ENCODE measurements at regions not wholly inside any gene's neighbourhood (a gene's known extent, or its start where the extent isn't known, plus 50 kb on each side); places are given as distances from the start of the nearest gene placed in this dataset.
"Not testable (repeated sequence)": the region's sequence is repeated elsewhere in the genome, so short reads cannot be mapped to it uniquely, and the experiment has no call there.

GRCh38 chr11:82521427-82521826, 212.2 kb downstream of the FAM181B start:
- no peak for TF ChIP-seq Cebpa-rat (IDR thresholded peaks at IDR 0.05)
- peak overlapping the region in 7 of 11 experiments; percentile 15 to 62 (median 40); a peak in 10 of 22 replicates for H3K27ac ChIP-seq
- H3K4me1 ChIP-seq: peaks cover 6 to 30% (median 15%) of the 10 kb centered on the region in 10 experiments; a peak in 15 of 20 replicates

DNA sequence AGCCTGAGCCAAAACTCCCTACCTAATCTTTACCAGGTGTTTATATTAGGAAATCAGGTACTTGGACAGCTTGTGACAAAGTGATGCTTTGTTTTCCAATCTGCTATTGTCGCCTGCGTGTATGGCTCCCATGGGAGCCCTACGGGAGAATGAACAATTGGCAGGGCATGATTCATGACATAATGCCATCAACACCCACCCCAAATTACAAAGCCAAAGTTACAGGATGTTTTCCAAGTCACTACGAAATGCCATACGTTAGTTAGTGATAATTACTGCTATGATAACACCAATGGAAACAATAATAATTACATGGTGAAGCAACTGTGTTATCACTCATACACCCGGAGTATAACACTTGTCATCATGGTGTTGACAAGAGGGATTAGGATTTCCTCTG, 226.4 kb downstream of the FAM181B start:
- no peak overlapping the region for H3K9ac ChIP-seq
- H3K27me3 ChIP-seq: no peaks in the 10 kb centered on the region
- no peak overlapping the region for H3K4me3 ChIP-seq
- no peak for TF ChIP-seq Cebpa-rat (IDR thresholded peaks at IDR 0.05)
- no peaks in the 10 kb centered on the region for H3K9me3 ChIP-seq (replicated peaks in 1 of 11)
- no peak overlapping the region for H3K4me2 ChIP-seq
- H3K27ac ChIP-seq: no peak overlapping the region
- no peaks in the 10 kb centered on the region for H3K36me3 ChIP-seq
- H3K4me1 ChIP-seq: no peaks in the 10 kb centered on the region
- H4K20me1 ChIP-seq: no peaks in the 10 kb centered on the region

More at GRCh38 chr11:82521427-82521826, 212.2 kb downstream of the FAM181B start:
- H3K27me3 ChIP-seq: no peaks in the 10 kb centered on the region
- H3K36me3 ChIP-seq: no peaks in the 10 kb centered on the region
- peak overlapping the region in 2 of 11 experiments; percentile 11 to 36; a peak in 1 of 22 replicates for H3K9ac ChIP-seq
- peak overlapping the region in 10 of 11 experiments; percentile 6 to 72 (median 52); a peak in 19 of 22 replicates for H3K4me2 ChIP-seq
- no peaks in the 10 kb centered on the region for H3K9me3 ChIP-seq (replicated peaks in 1 of 11)
- H3K4me3 ChIP-seq: no peak overlapping the region
- H4K20me1 ChIP-seq: no peaks in the 10 kb centered on the region

- Histone ChIP-seq H3K9me3 (replicated peaks in 1 of 11) (peaks cover 0 to 6% (median 0%) of the 10 kb centered on the region in 11 experiments; a peak in 3 of 22 replicates), H3K27ac (no peak overlapping the region), H3K4me3 (no peak overlapping the region), H3K4me2 (no peak overlapping the region), H3K27me3 (no peaks in the 10 kb centered on the region), H3K9ac (no peak overlapping the region), H4K20me1 (no peaks in the 10 kb centered on the region), H3K36me3 (no peaks in the 10 kb centered on the region), H3K4me1 (no peaks in the 10 kb centered on the region)
- no peak for TF ChIP-seq Cebpa-rat (IDR thresholded peaks at IDR 0.05)
Observed at GRCh38 chr11:82505379-82505778, 228.3 kb downstream of the FAM181B start.

DNA sequence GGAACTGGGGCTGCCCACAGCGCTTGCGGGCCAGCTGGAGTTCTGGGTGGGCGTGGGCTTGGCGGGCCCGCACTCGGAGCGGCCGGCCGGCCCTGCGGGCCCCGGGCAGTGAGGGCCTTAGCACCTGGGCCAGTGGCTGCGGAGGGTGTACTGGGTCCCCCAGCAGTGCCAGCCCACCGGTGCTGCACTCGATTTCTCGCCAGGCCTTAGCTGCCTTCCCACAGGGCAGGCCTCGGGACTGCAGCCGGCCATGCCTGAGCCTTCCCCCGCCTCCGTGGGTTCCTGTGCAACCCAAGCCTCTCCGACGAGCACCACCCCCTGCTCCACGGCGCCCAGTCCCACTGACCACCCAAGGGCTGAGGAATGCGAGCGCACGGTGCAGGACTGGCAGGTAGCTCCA, 232.5 kb downstream of the FAM181B start:
- not testable (repeated sequence) for H3K27ac ChIP-seq; H3K9me3 ChIP-seq (replicated peaks in 1 of 11); H3K4me1 ChIP-seq; H3K27me3 ChIP-seq; H3K4me3 ChIP-seq; H3K9ac ChIP-seq; H4K20me1 ChIP-seq; H3K36me3 ChIP-seq; H3K4me2 ChIP-seq

DNA sequence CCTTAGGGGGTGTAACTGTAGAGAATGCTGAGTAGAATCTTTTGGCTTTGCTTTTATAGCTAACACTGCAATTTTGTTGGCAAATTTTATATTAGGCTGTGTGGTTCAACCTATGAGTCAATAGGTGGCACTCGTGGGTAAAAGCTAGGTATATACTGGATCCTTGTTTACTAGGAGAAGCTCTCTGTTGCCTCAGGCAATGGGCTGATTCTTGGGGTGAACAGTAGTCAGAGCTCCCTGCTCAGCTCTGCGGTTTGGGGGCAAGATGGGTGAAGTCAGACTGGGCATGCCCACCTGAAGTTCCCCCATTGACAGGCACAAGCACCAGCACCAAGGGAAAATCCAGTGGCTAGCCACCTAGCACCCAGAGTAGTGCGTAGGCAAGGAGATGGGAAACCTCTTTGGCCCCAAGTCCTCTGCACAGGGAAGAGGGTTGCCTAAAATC, 238.7 kb downstream of the FAM181B start:
- Histone ChIP-seq H3K4me2 (no peak overlapping the region), H3K4me3 (no peak overlapping the region), H3K27me3 (no peaks in the 10 kb centered on the region), H4K20me1 (no peaks in the 10 kb centered on the region), H3K4me1 (no peaks in the 10 kb centered on the region), H3K9me3 (replicated peaks in 1 of 11) (0 out of 22 replicates have a peak, but pooled peaks cover 0 to 2% (median 0%) of the 10 kb centered on the region in 11 experiments), H3K27ac (no peak overlapping the region), H3K9ac (no peak overlapping the region), H3K36me3 (no peaks in the 10 kb centered on the region)
- TF ChIP-seq Cebpa-rat (IDR thresholded peaks at IDR 0.05): no peak

DNA sequence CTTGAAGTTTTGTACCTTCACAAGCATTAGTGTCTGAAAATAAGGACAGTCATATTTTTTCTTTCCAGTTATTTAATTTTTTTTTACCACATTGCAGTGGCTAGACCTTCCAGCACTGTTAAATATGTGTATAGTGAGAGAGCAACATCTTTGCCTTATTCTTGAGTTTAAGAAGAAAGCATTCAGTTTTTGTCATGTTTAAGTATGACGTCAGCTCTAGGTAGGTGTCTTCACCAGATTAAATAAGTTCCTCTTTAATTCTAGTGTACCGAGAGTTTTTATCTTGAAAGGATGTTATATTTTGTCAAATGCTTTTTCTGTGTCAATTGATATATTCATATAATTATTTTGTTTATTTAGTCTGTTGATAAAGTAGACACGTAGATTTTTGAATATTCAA, 258.8 kb downstream of the FAM181B start:
- Histone ChIP-seq H3K4me3 (no peak overlapping the region), H3K9me3 (replicated peaks in 1 of 11) (no peaks in the 10 kb centered on the region), H3K27me3 (no peaks in the 10 kb centered on the region), H3K4me2 (no peak overlapping the region), H3K36me3 (no peaks in the 10 kb centered on the region), H3K4me1 (no peaks in the 10 kb centered on the region), H3K27ac (no peak overlapping the region), H4K20me1 (no peaks in the 10 kb centered on the region), H3K9ac (no peak overlapping the region)
- no peak for TF ChIP-seq Cebpa-rat (IDR thresholded peaks at IDR 0.05)

GRCh38 chr11:82465481-82465880, 268.2 kb downstream of the FAM181B start:
- H4K20me1 ChIP-seq: no peaks in the 10 kb centered on the region
- H3K27ac ChIP-seq: no peak overlapping the region
- H3K36me3 ChIP-seq: no peaks in the 10 kb centered on the region
- no peaks in the 10 kb centered on the region for H3K9me3 ChIP-seq (replicated peaks in 1 of 11)
- TF ChIP-seq Cebpa-rat (IDR thresholded peaks at IDR 0.05): no peak
- H3K27me3 ChIP-seq: no peaks in the 10 kb centered on the region
- H3K9ac ChIP-seq: no peak overlapping the region
- H3K4me3 ChIP-seq: no peak overlapping the region
- H3K4me2 ChIP-seq: no peak overlapping the region
- no peaks in the 10 kb centered on the region for H3K4me1 ChIP-seq

DNA sequence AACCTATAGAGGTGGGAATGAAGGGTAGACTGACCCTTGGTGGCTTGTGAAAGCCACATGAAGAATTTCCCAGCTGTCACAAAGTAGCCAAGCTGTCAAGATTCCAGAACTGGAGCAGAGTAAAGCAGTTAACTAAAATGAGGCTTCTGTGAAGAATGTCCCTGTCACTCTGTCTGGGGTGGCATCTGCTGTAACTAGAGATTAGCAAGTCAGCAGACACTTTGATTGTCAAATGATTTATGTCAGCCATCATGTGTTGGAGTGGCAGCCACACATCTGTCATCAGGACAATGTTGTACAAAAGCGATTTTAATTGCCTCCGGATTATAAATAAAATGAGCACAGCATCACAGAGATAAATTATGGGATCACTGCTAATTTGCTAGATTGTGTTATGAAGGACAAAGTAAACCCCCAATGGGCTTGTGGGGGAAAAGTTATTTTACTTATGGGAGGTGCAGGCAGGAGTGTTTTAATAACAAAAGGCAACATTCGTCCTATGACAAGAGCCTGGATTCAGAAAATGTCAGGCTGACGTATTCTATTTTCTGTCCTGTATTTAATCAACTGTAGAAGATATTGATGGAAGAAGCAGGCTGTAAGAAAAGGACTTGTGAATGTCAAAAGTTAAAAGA, 270.9 kb downstream of the FAM181B start:
- H3K4me2 ChIP-seq: no peak overlapping the region
- H3K4me3 ChIP-seq: no peak overlapping the region
- no peak overlapping the region for H3K9ac ChIP-seq
- H3K27ac ChIP-seq: no peak overlapping the region
- no peaks in the 10 kb centered on the region for H3K9me3 ChIP-seq (replicated peaks in 1 of 11)
- no peak for TF ChIP-seq Cebpa-rat (IDR thresholded peaks at IDR 0.05)
- H3K36me3 ChIP-seq: no peaks in the 10 kb centered on the region
- H4K20me1 ChIP-seq: no peaks in the 10 kb centered on the region
- no peaks in the 10 kb centered on the region for H3K27me3 ChIP-seq
- no peaks in the 10 kb centered on the region for H3K4me1 ChIP-seq

DNA sequence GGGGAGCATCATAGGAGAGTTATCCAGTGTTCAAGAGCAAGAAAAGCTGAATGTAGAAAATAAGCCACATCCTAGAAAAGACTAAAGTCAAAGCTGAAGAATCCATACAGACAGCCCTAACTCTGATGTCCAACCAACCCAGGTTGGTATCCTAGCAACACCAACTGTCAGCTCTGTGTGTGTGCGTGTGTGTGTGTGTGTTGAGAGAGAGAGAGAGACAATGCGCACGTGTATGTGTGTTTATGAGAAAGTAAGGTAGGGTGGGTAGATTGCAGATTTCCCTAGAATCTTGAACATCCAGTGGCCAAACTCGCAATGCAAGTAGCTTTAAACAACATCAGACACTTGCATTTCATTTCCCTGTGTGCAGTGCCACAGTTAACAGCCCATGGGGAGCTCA, 274.9 kb downstream of the FAM181B start:
- Histone ChIP-seq H3K9ac (no peak overlapping the region), H3K4me1 (no peaks in the 10 kb centered on the region), H3K36me3 (no peaks in the 10 kb centered on the region), H3K27me3 (no peaks in the 10 kb centered on the region), H4K20me1 (no peaks in the 10 kb centered on the region), H3K9me3 (replicated peaks in 1 of 11) (no peaks in the 10 kb centered on the region), H3K4me3 (no peak overlapping the region), H3K27ac (no peak overlapping the region), H3K4me2 (no peak overlapping the region)
- no peak for TF ChIP-seq Cebpa-rat (IDR thresholded peaks at IDR 0.05)

- Histone ChIP-seq H3K27ac (no peak overlapping the region), H3K4me2 (no peak overlapping the region), H3K9me3 (replicated peaks in 1 of 11) (no peaks in the 10 kb centered on the region), H3K9ac (no peak overlapping the region), H3K27me3 (no peaks in the 10 kb centered on the region), H3K4me3 (no peak overlapping the region), H4K20me1 (no peaks in the 10 kb centered on the region), H3K4me1 (no peaks in the 10 kb centered on the region), H3K36me3 (no peaks in the 10 kb centered on the region)
- TF ChIP-seq Cebpa-rat (IDR thresholded peaks at IDR 0.05): no peak
Observed at GRCh38 chr11:82458147-82458546, 275.5 kb downstream of the FAM181B start.

Data from BLaER1 treated with 17β-estradiol and CSF1 and Interleukin-3, amounts not matched to agents 10 nM and 100 nM (cell line).